Esophagus squamous epithelium (tissue), 4 donors: ENCODE measurements at regions not wholly inside any gene's neighbourhood (a gene's known extent, or its start where the extent isn't known, plus 50 kb on each side); places are given as distances from the start of the nearest gene placed in this dataset.

ENCODE experiments used
- POLR2A ChIP-seq, 4 donors: fragments of 450-650 bp; IDR thresholded peaks; one replicate each; pipeline ENCODE4 v1.6.1; 2017; ENCODE audit warnings: antibody characterized with exemption in 4 of 4, mild to moderate bottlenecking in 4 of 4, moderate library complexity in 3 of 4
- TF ChIP-seq, protein P1 (sequence below), 6 experiments: fragments of 450-650 bp in 4 of 6; fragments of 200-600 bp in 2 of 6; sonication (generic) in 2 of 6; IDR thresholded peaks; one replicate each; pipeline ENCODE4 v1.5.1; 2016 to 2019; ENCODE audit warnings: antibody characterized with exemption in 6 of 6, mild to moderate bottlenecking in 4 of 6, moderate library complexity in 4 of 6

- TF ChIP-seq, protein P1, sequence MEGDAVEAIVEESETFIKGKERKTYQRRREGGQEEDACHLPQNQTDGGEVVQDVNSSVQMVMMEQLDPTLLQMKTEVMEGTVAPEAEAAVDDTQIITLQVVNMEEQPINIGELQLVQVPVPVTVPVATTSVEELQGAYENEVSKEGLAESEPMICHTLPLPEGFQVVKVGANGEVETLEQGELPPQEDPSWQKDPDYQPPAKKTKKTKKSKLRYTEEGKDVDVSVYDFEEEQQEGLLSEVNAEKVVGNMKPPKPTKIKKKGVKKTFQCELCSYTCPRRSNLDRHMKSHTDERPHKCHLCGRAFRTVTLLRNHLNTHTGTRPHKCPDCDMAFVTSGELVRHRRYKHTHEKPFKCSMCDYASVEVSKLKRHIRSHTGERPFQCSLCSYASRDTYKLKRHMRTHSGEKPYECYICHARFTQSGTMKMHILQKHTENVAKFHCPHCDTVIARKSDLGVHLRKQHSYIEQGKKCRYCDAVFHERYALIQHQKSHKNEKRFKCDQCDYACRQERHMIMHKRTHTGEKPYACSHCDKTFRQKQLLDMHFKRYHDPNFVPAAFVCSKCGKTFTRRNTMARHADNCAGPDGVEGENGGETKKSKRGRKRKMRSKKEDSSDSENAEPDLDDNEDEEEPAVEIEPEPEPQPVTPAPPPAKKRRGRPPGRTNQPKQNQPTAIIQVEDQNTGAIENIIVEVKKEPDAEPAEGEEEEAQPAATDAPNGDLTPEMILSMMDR (IDR thresholded peaks at IDR 0.05): no peak
- no peak for TF ChIP-seq POLR2A (IDR thresholded peaks at IDR 0.05)
Observed at GRCh38 chr9:10705383-10705782, 92.6 kb upstream of the PTPRD start.
